Type B pancreatic cell (in vitro differentiated cells): ENCODE measurements at regions not wholly inside any gene's neighbourhood (a gene's known extent, or its start where the extent isn't known, plus 50 kb on each side); places are given as distances from the start of the nearest gene placed in this dataset.

ENCODE experiments used
- DNase-seq: peaks from one replicate; pipeline ENCODE4 v3.0.0; 2021; ENCODE audit warnings: mixed read lengths; ENCODE audit not compliant: unreplicated experiment; ENCODE audit errors: extremely low spot score
- H3K27ac Mint-ChIP-seq: 2 replicates; pipeline ENCODE4 v1.8.0; 2021; ENCODE audit warnings: mild to moderate bottlenecking, mixed read lengths
- H3K27me3 Mint-ChIP-seq: 2 replicates; pipeline ENCODE4 v1.8.0; 2021; ENCODE audit warnings: mixed read lengths
- H3K36me3 Mint-ChIP-seq: 2 replicates; pipeline ENCODE4 v1.8.0; 2021; ENCODE audit warnings: mixed read lengths
- H3K4me1 Mint-ChIP-seq: one replicate; pipeline ENCODE4 v1.8.0; 2021; ENCODE audit warnings: mixed read lengths; ENCODE audit not compliant: unreplicated experiment
- H3K4me3 Mint-ChIP-seq: 2 replicates; pipeline ENCODE4 v1.8.0; 2021; ENCODE audit warnings: mild to moderate bottlenecking, mixed read lengths
- H3K9me3 Mint-ChIP-seq: 2 replicates; pipeline ENCODE4 v1.8.0; 2021; ENCODE audit warnings: mixed read lengths
- TF ChIP-seq, protein P1 (sequence below): fragments of 200-600 bp; sonication (generic); conservative IDR thresholded peaks from 2 replicates; pipeline ENCODE4 v1.5.0; 2021; ENCODE audit warnings: antibody characterized with exemption, mild to moderate bottlenecking

DNA sequence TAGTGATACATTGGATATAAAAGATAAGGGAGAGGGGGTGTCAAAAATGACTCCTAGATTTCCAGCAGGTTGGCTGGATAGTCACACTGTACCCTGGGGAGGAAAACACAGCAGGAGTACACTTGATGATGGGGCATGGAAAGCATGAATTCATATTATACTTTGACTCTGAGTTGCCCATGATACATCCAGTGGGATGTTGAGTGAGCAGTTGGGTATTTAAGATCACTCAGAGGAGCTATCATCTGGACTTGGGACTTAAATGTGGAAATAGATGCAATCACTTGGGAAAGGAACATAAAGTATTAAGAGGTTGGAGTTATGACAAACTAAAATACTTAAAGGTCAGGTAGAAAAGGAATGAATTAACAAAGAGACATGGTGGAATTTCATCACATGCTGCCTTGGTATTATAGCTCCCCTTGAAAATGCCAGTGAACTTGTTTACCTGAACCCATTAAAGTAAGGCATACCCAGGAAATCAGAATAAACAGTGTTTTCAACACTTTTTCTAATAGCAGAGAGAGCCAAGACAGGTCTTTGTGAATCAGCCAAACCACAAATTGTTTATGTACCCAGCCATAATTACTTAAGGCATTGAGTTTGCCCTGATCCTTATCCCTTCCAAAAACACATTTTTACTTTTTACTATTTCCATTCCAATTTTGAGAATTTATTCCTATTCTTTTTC is 49.9 kb upstream of the ABI3BP start:
- Mint-ChIP-seq H3K4me1 (no peaks in the 10 kb centered on the region), H3K27ac (no peak overlapping the region), H3K4me3 (no peak overlapping the region), H3K36me3 (no peaks in the 10 kb centered on the region), H3K9me3 (no peaks in the 10 kb centered on the region), H3K27me3 (no peaks in the 10 kb centered on the region)
- DNase-seq = no peak
- TF ChIP-seq, protein P1, sequence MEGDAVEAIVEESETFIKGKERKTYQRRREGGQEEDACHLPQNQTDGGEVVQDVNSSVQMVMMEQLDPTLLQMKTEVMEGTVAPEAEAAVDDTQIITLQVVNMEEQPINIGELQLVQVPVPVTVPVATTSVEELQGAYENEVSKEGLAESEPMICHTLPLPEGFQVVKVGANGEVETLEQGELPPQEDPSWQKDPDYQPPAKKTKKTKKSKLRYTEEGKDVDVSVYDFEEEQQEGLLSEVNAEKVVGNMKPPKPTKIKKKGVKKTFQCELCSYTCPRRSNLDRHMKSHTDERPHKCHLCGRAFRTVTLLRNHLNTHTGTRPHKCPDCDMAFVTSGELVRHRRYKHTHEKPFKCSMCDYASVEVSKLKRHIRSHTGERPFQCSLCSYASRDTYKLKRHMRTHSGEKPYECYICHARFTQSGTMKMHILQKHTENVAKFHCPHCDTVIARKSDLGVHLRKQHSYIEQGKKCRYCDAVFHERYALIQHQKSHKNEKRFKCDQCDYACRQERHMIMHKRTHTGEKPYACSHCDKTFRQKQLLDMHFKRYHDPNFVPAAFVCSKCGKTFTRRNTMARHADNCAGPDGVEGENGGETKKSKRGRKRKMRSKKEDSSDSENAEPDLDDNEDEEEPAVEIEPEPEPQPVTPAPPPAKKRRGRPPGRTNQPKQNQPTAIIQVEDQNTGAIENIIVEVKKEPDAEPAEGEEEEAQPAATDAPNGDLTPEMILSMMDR = no peak
